HG03457 (cell line): ENCODE measurements at regions not wholly inside any gene's neighbourhood (a gene's known extent, or its start where the extent isn't known, plus 50 kb on each side); places are given as distances from the start of the nearest gene placed in this dataset.

Source experiments
- ATAC-seq: cut with Tn5 transposase; IDR thresholded peaks from one replicate; pipeline ENCODE4 v1.9.1; 2021; ENCODE audit warnings: moderate number of reproducible peaks; ENCODE audit not compliant: unreplicated experiment

DNA sequence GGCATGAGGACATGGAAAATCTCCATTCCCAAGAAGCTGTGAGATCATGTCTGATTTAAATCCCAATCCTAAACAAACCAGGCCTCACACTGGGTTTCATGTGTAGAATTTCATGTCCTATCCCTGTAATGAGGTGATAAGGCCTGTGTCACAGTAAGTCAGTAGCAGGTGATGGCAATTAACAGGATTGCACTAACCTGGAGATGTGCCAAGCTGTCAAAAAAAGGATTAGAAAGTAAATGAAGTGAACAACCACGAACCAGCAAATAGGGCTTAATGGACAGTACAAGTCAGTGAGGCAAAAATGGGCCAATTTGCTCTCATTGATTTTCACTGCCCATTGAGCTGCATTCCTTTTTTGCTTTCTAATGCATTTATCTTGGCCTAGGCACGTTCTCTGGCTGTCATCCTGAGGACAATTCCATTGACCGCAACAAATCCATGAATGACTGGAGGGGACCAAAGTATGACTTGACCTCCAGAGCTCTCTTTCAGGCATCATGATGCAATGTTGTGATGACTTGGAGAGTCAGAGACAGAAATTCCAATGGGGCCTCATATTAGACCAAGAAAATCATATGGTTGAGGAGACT lies 673.6 kb upstream of the ADGRL2 start:
- no peak for ATAC-seq

DNA sequence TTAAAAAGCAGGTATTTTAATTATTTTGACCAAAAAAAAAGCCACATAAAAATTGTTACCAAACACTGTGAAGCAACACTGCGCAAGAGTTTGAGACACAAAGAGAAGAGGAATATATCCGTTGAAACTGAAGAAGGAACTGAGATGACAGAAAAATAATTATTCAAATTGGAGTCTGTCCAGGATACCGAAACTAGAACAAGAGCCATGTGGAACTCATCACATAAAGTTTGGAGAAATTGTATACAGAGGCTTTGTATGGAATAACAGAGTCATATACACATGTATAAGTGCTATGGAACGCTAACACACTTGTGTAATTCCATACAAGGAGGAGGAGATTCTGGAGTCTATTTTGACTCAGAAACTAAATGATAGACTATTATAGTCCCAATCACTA lies 675.1 kb upstream of the ADGRL2 start:
- no peak for ATAC-seq

DNA sequence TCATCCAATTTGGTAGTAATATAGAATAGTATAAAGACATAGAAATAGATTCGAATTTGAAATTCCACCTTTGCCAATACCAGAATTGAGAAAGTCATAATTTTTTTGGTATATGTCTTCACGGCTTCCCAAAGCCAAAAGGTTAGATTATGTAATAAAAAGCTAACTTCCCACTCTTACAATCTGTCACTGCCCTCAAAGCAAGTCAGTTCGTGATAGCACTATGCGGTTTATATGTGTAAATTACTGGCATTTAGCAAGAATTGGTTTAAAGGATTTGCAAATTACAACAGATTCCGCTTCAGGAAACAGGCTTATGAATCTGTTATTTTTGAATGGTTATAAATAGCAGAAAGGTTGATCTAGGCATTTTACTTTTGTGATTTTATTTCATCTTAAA lies 679.4 kb upstream of the ADGRL2 start:
- ATAC-seq = no peak

DNA sequence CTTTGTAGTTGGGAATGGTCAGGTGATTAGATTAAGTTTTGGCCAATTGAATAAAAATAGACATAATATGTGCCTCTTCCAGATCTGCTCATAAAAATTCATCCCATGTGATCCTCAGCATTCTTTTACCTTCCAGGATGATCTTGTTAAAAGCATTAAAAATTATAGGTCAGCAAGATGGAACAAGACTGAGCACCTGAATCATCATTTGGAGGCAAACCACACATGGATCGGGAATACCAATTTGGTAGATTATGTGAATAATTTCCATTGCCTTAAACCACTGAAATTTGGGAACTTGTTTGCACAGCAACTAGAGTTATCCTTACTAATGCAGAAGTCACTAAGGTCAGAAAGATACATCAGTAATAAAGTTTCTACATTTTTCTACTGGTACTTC lies 681.4 kb upstream of the ADGRL2 start:
- no peak for ATAC-seq

DNA sequence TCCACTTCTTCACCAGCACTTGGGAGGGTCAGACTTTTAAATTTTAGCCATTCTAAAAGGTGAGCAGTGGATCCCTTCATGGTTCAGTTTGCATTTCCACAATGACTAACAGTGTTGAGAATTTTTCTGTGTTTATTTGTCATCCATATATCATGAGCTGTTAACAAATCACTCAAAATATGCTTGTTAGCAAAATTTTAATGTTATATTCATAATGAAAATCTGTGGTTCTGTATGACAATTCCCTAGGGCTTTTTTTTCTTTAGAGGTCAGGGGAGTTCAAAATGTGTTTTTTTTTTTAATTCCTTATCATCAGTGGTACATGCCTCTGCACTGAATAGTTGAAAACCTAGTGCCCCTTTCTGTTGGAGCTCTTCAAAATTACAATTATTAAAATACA lies 682.2 kb upstream of the ADGRL2 start:
- ATAC-seq = no peak

DNA sequence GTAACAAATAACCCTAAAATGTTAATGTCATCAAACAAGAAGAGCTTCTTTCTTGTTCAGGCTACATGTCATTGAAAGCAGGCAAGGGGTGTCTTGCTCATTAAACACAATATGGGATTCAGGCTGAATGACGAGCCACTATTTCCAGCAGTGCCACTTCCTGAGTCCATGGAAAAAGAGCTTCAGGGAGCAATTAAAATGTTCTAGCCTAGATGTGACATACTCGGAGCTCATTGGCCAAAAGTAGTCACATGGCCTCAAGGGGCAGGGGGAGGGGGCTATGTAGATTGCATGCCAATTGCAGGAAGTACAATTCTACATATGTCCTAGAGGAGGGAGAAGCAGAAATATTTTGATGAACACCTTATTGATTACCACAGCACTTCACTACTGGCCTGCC lies 685.3 kb upstream of the ADGRL2 start:
- no peak for ATAC-seq

DNA sequence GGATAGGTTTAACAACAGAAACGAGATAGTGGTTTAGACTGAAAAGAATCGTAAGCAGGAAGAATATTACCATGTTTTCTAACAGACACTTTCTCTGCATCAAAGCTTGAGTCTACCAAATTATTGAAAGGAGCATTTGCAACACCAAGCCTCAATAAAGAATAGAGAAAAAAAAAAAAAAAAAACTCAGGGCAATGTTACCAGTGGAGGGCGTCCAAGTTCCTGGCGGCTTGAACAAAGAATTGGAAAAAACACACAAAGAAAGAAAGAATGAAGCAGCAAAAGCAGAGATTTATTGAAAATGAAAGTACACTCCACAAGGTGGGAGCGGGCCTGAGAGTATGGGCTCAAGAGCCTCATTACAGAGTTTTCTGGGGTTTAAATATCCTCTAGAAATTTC lies 686.5 kb upstream of the ADGRL2 start:
- no peak for ATAC-seq

DNA sequence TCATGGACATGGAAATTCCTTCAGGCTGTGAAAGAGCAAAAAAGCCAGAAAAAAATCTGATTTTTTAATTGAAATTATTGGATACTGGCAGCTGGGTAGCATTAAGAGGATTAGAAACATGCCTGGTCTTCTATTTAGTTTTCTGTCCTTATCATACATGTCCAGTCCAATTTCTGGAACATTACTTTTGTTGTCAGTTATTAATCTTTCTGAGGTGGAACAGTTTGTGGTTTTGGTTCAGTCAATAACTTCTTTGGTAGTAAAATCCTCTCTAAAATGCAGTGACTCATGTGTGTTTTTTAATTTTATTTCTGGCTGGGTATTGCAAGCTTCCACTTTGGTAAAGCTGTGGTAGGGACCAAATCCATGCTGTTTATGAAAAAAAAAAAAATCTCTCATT lies 687.0 kb upstream of the ADGRL2 start:
- ATAC-seq = no peak

DNA sequence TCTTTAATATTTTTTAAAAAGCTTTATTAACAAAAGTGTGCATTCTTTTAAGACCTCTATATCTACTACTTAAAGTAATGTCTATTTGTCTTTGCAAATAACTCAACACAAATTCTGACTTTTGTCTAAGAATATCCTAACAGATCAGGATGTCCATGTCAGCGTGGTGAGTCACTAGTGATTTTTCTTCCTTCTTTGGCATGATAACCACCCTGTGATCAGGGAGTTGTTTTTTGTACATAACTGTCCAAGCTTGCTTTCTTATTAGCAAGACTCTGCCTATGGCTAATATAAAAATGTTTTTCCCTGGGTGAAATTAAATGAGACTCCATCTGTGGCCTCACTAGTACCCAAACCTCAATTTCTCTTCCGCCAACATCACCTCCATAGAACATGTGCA lies 688.9 kb upstream of the ADGRL2 start:
- no peak for ATAC-seq

DNA sequence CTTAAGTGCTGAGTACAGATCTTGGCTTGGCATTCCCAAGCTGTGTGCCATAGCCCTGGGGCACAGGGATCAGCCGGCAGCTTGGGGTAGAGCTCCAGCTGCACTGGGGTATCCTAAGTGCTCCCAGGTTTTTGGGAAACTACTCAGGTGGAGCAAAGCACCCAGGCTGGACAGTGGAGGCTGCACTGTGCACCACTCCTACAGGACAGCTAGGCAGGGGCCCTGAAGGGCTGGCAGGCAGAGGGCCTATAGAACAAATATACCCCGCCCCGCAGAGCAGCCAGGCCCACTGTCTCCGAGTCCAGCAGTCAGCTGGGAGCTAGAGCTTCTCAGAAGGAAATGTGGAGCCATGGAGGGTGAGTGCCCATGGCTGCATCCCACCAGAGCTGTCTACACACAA lies 691.7 kb upstream of the ADGRL2 start:
- no peak for ATAC-seq

DNA sequence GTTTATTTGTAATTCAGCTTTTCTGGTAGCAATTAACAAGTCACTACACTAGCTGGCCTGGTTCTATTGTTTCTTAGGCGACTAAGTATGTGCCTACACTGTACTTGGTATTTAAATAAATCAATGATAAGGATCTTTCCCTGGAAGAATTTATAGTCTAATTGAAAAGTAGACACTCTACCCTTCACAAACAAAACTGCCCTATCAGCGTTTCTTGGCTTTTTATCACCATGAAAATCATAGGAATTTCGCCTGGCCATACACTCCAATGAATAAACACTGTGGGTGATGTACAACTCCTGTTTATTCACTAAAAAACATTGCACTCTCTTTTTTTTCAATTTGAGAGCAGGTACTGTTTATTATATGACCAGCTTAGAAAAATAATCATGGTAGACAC lies 702.9 kb upstream of the ADGRL2 start:
- ATAC-seq = no peak

DNA sequence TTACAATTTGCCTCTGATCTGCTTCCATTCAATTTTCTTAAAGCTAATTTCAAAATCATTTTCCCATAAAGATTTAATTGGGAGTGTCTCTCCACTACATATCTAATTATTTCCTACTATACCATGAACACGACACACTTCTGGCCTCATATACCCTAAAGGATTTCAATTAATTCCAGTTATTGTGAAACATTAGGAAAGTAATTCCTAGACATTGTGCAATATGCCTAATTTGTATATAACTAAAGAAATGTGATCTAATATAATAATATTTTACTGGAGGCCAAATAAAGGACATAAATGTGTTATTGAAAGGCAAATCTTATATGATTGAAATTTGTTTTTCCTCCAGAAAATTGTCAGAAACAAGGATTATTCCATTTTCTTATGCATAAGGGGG lies 727.2 kb upstream of the ADGRL2 start:
- no peak for ATAC-seq

DNA sequence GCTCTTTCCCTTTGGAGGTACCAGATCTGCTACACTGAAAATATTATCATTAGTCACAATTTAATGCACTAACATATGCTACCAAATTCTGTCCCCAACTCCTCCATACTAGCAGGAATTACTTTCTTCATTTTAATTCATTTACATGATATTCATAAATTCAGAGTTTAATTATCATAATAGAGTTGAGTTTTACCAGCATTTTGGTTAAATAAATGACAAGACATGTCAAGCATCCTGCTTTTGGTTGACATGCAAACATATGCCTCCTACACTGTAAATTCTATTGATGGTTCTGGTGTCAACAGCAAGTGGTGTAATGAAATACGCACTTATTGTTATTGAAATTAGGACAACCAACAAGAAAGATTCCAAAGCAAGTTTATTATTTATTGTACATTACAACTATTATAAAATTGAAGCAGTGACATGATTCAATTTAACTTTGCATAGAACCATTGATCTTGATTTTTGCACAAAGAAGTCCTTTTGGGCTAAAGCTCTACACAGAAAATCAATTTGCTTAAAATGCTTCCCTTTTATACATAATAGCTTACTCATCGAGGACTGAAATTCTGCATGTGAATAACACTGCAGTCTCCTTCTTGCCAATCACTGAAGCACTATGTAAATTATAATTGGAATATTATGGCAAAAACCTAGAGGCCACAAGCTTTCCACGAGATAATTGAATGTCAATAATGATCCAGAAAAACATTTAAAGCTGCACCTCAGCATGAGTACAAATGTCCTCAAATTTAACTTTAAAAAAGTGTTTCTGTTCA lies 728.6 kb upstream of the ADGRL2 start:
- no peak for ATAC-seq

DNA sequence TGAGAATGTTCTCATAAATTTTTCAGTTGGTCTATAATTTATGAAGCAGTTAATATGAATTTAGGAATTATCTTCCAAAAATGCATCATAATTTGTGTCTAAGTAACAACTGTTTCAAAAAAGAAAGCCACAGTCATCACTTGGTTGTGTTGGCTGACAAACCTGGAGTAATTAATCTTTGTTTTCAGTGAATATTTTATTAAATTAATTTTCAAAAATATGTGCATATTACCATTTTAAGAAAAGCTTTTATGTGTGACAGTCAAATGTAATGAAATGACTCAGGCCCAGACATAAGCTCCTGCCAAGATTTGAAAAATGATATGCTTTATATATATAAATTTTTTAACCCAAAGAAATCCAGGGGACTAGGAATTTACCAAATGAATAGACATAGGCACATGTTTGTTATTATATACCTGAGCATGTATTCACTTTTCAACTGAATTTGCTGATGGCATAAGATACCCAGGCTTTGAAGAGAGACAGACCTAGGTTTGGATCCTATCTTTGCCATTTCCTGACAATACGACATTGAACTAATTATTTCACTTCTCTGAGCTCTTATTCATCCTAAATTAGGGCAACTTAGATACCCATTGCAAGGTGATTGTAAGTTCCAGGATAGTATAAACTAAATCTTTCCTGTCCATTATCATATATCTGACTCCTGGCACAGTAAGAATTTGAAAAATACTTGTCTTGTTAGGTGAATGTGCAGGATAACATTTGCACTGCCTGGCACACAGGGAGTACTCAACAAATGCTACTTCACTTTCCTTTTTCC lies 729.5 kb upstream of the ADGRL2 start:
- ATAC-seq = no peak

DNA sequence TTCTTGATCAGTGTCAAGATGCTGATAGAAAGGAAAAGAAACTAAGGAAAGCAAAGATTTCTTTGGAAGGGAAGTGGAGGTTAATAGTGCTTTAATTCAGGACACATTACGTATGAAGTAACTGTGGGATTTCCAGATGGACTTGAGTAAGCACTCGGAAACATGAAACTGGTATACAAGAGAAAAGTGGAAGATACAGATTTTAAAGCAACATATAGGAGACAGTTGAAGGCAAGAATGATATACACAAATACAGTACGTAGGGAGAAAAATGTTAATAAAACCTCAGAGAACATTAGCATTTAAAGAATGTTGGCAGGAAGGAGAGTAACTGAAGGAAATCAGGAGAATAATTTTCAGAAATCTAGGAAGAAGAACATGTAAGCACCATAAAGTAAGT lies 730.9 kb upstream of the ADGRL2 start:
- ATAC-seq = no peak

DNA sequence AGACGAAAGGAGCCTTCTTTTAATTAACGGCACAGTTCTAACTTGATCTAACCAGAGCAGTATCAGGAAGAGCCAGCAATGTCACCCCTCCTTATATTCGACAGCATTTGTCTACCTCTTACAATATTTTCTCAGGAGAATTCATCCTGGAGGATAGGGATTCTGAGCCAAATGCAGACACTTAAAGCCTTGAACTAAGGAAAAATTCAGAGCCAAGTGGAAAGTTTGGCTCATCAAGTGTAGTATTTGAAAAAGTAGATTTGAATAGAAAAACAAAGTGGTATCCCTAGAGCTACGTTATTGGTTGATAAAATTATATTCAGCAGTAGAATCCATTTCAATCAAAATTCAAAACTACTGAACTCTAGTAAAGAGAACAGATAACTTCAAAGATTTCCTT lies 732.0 kb upstream of the ADGRL2 start:
- no peak for ATAC-seq

DNA sequence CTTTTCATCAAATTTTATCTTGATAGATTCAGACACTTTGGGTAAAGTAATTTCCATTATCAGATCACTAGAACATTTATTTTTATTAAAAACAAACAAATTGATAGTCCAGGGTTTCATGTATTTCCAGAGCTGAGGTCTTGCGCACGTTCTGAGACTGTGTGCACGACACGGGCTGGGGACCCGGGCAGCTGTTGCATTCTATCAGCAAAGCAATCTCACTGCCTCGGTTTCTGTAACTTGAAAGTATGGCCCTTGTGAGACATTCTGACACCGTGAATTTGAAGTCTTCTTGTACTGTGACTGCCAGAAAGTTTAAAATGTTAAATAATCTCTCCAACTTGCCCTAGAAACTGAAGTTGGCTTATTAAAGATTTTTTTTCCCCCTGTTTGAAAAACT lies 746.9 kb upstream of the ADGRL2 start:
- ATAC-seq = no peak

DNA sequence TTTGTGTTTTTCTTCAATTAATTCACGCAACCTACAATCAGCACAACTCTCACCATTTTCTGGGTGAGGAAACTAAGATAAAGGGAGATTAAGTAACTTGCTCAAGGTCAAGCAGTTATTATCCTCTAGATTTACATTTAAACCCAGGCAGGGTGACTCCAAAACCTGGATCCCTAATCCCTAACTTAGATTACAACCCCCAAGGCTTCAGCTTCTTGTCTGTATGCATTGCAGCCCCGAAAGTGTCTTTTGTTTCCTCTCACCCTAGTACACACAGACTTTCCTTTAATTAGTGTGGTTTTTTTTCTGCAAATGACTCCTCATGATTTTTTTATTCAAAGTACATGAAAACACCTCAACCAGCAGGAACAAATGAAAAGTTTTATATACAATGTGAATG lies 748.6 kb upstream of the ADGRL2 start:
- ATAC-seq = no peak

DNA sequence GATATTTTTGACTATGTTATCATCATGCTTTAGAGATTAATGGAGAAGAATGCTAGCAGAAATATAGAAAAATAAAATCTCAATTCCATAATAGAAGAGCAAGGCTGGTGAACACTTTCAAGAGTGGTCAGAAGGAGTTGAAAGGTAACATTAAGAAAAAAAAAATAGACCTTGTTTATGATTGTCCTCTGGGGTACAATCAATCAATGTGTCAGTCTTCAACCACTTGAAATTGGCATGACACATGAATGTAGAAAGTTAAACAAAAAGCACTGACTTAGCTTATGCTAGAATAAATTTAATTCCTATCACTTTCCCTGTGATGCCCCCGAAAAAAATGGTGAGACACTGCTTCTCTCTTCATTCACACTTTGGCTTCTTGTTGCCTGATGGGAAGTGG lies 750.3 kb upstream of the ADGRL2 start:
- no peak for ATAC-seq

DNA sequence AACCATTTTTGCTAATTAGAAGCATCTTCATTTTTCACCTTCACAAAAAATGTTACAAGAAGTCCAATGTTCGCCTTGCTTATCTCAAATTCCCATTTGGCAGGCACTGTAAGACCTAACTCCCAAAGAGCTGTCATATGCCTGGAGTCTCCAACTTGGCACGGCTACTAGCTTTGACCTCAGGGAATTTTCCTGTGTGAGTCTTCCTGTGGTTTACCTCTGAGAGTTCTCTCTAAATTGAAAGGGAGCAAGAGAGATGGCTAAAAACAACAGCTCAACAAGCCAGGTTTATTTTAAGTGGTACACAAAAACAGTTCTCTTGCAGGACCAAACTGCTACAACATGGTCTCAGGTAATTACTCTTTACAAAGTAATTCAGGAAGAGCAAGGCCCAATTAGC lies 756.0 kb upstream of the ADGRL2 start:
- ATAC-seq = no peak

DNA sequence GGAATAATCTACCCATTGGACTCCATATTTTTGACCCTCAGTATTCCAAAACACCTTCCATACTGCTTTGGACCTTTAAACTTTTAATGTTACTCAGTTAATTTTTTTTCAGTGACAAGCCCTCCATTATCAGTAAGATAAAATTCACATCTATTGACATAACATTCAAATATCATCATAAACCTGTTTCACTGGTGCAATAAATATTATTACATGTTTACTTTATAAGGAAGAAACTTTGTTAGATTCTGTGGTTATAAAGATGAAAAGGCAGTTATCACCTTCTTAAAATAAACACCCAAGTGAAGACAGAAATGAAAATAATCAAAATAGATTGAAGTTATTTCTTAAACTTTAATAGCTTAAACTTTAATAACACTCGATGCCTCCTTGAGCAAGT lies 758.5 kb upstream of the ADGRL2 start:
- ATAC-seq = no peak

DNA sequence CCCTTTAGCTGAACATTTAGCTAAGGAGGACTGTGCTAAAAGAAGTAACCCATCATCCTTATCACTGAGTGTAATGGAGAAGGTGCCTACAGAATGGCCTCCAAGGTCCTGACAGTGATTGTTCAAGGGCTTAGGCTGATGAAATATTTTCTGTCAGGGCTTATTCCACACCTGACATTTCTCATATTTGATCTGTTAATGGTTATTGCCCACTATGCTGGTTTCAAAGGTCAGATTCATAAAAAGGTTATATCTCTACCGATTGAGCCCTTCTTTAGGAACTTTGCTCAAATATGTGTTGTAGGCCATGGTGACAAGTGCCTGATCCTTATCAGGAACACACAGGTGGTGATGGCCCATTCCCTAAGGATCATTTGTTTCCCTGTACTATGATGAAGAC lies 766.4 kb upstream of the ADGRL2 start:
- ATAC-seq = no peak
